ENCODE measurements at regions not wholly inside any gene's neighbourhood (a gene's known extent, or its start where the extent isn't known, plus 50 kb on each side); places are given as distances from the start of the nearest gene placed in this dataset.

GRCh38 chr10:3699916-3700315, 85.1 kb downstream of the KLF6 start:
- Mint-ChIP-seq H3K4me3 (no peak overlapping the region), H3K27ac (no peak overlapping the region), H3K27me3 (no peaks in the 10 kb centered on the region), H3K9me3 (ENCODE audit: insufficient read depth) (no peaks in the 10 kb centered on the region), H3K4me1 (peaks cover 6% of the 10 kb centered on the region)
- 89% methylated on average over 3 of the region's 5 CpGs for WGBS (ENCODE audit: insufficient coverage)
- TF ChIP-seq EZH2 (IDR thresholded peaks at IDR 0.05; ENCODE audit: borderline replicate concordance, insufficient read depth, low read depth, low read length, poor library complexity, severe bottlenecking): no peak
- TF ChIP-seq, protein P1, sequence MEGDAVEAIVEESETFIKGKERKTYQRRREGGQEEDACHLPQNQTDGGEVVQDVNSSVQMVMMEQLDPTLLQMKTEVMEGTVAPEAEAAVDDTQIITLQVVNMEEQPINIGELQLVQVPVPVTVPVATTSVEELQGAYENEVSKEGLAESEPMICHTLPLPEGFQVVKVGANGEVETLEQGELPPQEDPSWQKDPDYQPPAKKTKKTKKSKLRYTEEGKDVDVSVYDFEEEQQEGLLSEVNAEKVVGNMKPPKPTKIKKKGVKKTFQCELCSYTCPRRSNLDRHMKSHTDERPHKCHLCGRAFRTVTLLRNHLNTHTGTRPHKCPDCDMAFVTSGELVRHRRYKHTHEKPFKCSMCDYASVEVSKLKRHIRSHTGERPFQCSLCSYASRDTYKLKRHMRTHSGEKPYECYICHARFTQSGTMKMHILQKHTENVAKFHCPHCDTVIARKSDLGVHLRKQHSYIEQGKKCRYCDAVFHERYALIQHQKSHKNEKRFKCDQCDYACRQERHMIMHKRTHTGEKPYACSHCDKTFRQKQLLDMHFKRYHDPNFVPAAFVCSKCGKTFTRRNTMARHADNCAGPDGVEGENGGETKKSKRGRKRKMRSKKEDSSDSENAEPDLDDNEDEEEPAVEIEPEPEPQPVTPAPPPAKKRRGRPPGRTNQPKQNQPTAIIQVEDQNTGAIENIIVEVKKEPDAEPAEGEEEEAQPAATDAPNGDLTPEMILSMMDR (IDR thresholded peaks at IDR 0.05): no peak
- DNase-seq (no peak), ATAC-seq (ENCODE audit: low read depth) (no peak)
- no peak overlapping the region for H3K9ac ChIP-seq (ENCODE audit: low read length)
- H3K4me3 ChIP-seq (ENCODE audit: control extremely low read depth in 1 of 5, extremely low read depth in 1 of 5, insufficient read depth in 1 of 5, low read depth in 2 of 5, low read length in 4 of 5): no peak overlapping the region
- intact Hi-C loops (cut with micrococcal nuclease): no loop called here
- no peaks in the 10 kb centered on the region for H3K36me3 ChIP-seq (replicated peaks in 1 of 2; ENCODE audit: control extremely low read depth in 1 of 2, control insufficient read depth in 1 of 2, extremely low read depth in 1 of 2, insufficient read depth in 2 of 2, low read length in 1 of 2)
- H3K9me3 ChIP-seq (ENCODE audit: control extremely low read depth in 1 of 3, control insufficient read depth in 2 of 3, insufficient read depth in 1 of 3, low read length in 2 of 3): no peaks in the 10 kb centered on the region
- H3K79me2 ChIP-seq (ENCODE audit: control insufficient read depth, insufficient read depth, low read length): no peaks in the 10 kb centered on the region
- H3K27ac ChIP-seq (ENCODE audit: low read length in 2 of 2): no peak overlapping the region
- POLR2A ChIA-PET: no interaction called here
- H4K20me1 ChIP-seq (ENCODE audit: control insufficient read depth, insufficient read depth, low read length, poor library complexity, severe bottlenecking): no peaks in the 10 kb centered on the region
- no peak overlapping the region for H3K4me2 ChIP-seq (replicated peaks; ENCODE audit: low read depth, low read length, poor library complexity, severe bottlenecking)
- CTCF ChIA-PET: no interaction called here
- peaks cover 0 to 3% of the 10 kb centered on the region in 2 donors for H3K4me1 ChIP-seq (ENCODE audit: control insufficient read depth in 2 of 2, insufficient read depth in 2 of 2, low read length in 2 of 2)
- no peaks in the 10 kb centered on the region for H3K27me3 ChIP-seq (replicated peaks in 1 of 4; ENCODE audit: control extremely low read depth in 1 of 4, control insufficient read depth in 3 of 4, insufficient read depth in 4 of 4, low read length in 3 of 4)
- H2AFZ ChIP-seq (ENCODE audit: insufficient read depth, low read depth, low read length, poor library complexity, severe bottlenecking): no peak overlapping the region

- TF ChIP-seq EZH2 (IDR thresholded peaks at IDR 0.05; ENCODE audit: borderline replicate concordance, insufficient read depth, low read depth, low read length, poor library complexity, severe bottlenecking): no peak
- TF ChIP-seq, protein P1 (IDR thresholded peaks at IDR 0.05): no peak
- Histone ChIP-seq H4K20me1 (ENCODE audit: control insufficient read depth, insufficient read depth, low read length, poor library complexity, severe bottlenecking) (no peaks in the 10 kb centered on the region), H3K27me3 (replicated peaks in 1 of 4; ENCODE audit: control extremely low read depth in 1 of 4, control insufficient read depth in 3 of 4, insufficient read depth in 4 of 4, low read length in 3 of 4) (no peaks in the 10 kb centered on the region), H2AFZ (ENCODE audit: insufficient read depth, low read depth, low read length, poor library complexity, severe bottlenecking) (no peak overlapping the region), H3K9ac (ENCODE audit: low read length) (no peak overlapping the region), H3K4me3 (ENCODE audit: control extremely low read depth in 1 of 5, extremely low read depth in 1 of 5, insufficient read depth in 1 of 5, low read depth in 2 of 5, low read length in 4 of 5) (no peak overlapping the region), H3K4me1 (ENCODE audit: control insufficient read depth in 2 of 2, insufficient read depth in 2 of 2, low read length in 2 of 2) (no peaks in the 10 kb centered on the region), H3K9me3 (ENCODE audit: control extremely low read depth in 1 of 3, control insufficient read depth in 2 of 3, insufficient read depth in 1 of 3, low read length in 2 of 3) (no peaks in the 10 kb centered on the region), H3K36me3 (replicated peaks in 1 of 2; ENCODE audit: control extremely low read depth in 1 of 2, control insufficient read depth in 1 of 2, extremely low read depth in 1 of 2, insufficient read depth in 2 of 2, low read length in 1 of 2) (no peaks in the 10 kb centered on the region), H3K4me2 (replicated peaks; ENCODE audit: low read depth, low read length, poor library complexity, severe bottlenecking) (no peak overlapping the region), H3K27ac (ENCODE audit: low read length in 2 of 2) (no peak overlapping the region), H3K79me2 (ENCODE audit: control insufficient read depth, insufficient read depth, low read length) (no peaks in the 10 kb centered on the region)
- no peak for ATAC-seq (ENCODE audit: low read depth)
- CTCF ChIA-PET: no interaction called here
- H3K27me3 Mint-ChIP-seq: no peaks in the 10 kb centered on the region
- H3K4me1 Mint-ChIP-seq: peaks cover 3% of the 10 kb centered on the region
- no peak overlapping the region for H3K4me3 Mint-ChIP-seq
- no peaks in the 10 kb centered on the region for H3K9me3 Mint-ChIP-seq (ENCODE audit: insufficient read depth)
- intact Hi-C loops (cut with micrococcal nuclease): no loop called here
- H3K27ac Mint-ChIP-seq: no peak overlapping the region
- DNase-seq: no peak
- WGBS (ENCODE audit: insufficient coverage): no CpG with 5 or more reads among the region's 1 CpG
- POLR2A ChIA-PET: interaction anchor here (0.6 kb wide), 1 partner anchor 434 kb away, joined by 4 read pairs; no protein-coding TSS in a partner anchor
Measured at GRCh38 chr10:3698312-3698711, 86.7 kb downstream of the KLF6 start.

Data from B cell (primary cell).